ENCODE measurements at regions not wholly inside any gene's neighbourhood (a gene's known extent, or its start where the extent isn't known, plus 50 kb on each side); places are given as distances from the start of the nearest gene placed in this dataset.

DNA sequence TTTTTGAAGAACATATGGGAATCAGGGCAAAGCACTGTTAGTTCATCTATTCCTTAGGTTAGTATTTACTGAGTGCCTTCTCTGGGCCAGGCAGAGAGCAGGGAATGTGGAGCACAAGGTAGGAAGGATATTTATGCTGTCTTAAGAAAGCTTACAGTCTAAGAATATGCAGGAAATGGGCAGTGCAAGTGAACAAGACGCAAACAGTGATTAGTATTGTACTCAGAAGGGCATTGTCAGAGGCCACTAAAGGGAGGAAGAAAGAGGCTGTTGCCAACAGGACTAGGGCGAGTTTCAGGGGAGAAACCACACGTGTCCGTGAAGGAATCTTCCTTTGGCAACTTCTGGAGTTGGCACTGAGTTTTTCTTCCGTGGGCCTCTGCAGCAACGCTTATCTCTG, 552.8 kb upstream of the COBL start:
- no peak for TF ChIP-seq POLR2A (IDR thresholded peaks at IDR 0.05)
- TF ChIP-seq, protein P1, sequence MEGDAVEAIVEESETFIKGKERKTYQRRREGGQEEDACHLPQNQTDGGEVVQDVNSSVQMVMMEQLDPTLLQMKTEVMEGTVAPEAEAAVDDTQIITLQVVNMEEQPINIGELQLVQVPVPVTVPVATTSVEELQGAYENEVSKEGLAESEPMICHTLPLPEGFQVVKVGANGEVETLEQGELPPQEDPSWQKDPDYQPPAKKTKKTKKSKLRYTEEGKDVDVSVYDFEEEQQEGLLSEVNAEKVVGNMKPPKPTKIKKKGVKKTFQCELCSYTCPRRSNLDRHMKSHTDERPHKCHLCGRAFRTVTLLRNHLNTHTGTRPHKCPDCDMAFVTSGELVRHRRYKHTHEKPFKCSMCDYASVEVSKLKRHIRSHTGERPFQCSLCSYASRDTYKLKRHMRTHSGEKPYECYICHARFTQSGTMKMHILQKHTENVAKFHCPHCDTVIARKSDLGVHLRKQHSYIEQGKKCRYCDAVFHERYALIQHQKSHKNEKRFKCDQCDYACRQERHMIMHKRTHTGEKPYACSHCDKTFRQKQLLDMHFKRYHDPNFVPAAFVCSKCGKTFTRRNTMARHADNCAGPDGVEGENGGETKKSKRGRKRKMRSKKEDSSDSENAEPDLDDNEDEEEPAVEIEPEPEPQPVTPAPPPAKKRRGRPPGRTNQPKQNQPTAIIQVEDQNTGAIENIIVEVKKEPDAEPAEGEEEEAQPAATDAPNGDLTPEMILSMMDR (IDR thresholded peaks at IDR 0.05) = no peak

All from body of pancreas (tissue), 4 donors.